Muscle of leg (tissue), 3 donors: ENCODE measurements at regions not wholly inside any gene's neighbourhood (a gene's known extent, or its start where the extent isn't known, plus 50 kb on each side); places are given as distances from the start of the nearest gene placed in this dataset.

Source experiments
- DNase-seq: peaks from one replicate; pipeline ENCODE4 v3.0.0; 2013
- H3K27ac ChIP-seq: one replicate; pipeline ENCODE4 v1.5.1; 2013; ENCODE audit warnings: mild to moderate bottlenecking, low read length, control low read depth
- H3K27me3 ChIP-seq: one replicate; pipeline ENCODE4 v1.6.1; 2013; ENCODE audit warnings: low read length; ENCODE audit not compliant: control insufficient read depth, insufficient read depth
- H3K36me3 ChIP-seq: one replicate; pipeline ENCODE4 v1.6.1; 2013; ENCODE audit warnings: low read length; ENCODE audit not compliant: control insufficient read depth, insufficient read depth
- H3K4me1 ChIP-seq: one replicate; pipeline ENCODE4 v1.6.1; 2013; ENCODE audit warnings: low read length; ENCODE audit not compliant: control insufficient read depth, insufficient read depth
- H3K4me3 ChIP-seq: one replicate; pipeline ENCODE4 v1.5.1; 2013; ENCODE audit warnings: low read length, control low read depth
- H3K9me3 ChIP-seq: replicated peaks from 2 replicates; pipeline ENCODE4 v1.6.1; 2013; ENCODE audit warnings: low read depth, low read length; ENCODE audit not compliant: control insufficient read depth
- WGBS: methylation state at CpG from one replicate; pipeline ENCODE4 v1.1.5; 2013; ENCODE audit warnings: missing lambda C conversion rate; ENCODE audit not compliant: insufficient coverage; 5-methylcytosine and 5-hydroxymethylcytosine counted together

DNA sequence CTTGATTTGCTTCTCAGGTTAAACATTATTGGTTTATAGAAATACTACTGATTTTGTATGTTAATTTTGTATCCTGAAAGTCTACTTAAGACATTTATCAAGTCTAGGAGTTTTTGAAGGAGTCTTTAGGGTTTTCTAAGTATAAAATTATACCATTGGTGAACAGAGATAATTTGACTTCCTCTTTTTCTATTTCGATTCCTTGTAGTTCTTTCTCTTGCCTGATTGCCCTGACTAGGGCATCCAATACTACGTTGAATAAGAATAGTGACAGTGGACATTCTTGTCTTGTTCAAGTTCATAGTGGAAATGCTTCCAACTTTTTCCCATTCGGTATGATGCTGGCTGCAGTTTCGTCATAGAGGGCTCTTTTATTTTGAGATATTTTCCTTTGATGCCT lies 807.5 kb upstream of the SLC10A2 start:
- 100% methylated on average over 2 of the region's 4 CpGs for WGBS
- Histone ChIP-seq H3K27ac (no peak overlapping the region), H3K36me3 (no peaks in the 10 kb centered on the region), H3K9me3 (no peaks in the 10 kb centered on the region), H3K4me1 (no peaks in the 10 kb centered on the region), H3K4me3 (no peak overlapping the region), H3K27me3 (no peaks in the 10 kb centered on the region)
- DNase-seq: no peak

DNA sequence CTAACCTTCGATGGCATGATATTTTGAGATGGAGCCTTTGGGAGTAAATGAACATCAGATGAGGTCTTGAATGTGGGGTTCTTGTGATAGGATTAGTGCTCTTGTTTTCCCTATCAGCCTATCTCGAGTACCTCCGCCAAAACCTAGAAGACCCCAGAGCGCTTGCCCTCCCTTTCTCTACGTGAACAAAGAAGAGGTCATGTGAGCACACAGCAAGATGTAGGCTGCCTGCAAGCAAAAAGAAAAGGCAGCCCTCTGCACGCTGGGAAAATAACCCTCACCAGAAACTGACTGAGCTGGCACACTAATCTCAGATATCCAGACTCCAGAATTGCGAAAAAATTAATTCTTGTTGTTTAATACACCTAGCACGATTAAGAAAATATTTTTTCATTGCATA lies 799.8 kb upstream of the SLC10A2 start:
- Histone ChIP-seq H3K9me3 (no peaks in the 10 kb centered on the region), H3K27ac (no peak overlapping the region), H3K27me3 (no peaks in the 10 kb centered on the region), H3K4me1 (no peaks in the 10 kb centered on the region), H3K36me3 (no peaks in the 10 kb centered on the region), H3K4me3 (no peak overlapping the region)
- 98% methylated on average over 4 of the region's 8 CpGs for WGBS
- DNase-seq: no peak

DNA sequence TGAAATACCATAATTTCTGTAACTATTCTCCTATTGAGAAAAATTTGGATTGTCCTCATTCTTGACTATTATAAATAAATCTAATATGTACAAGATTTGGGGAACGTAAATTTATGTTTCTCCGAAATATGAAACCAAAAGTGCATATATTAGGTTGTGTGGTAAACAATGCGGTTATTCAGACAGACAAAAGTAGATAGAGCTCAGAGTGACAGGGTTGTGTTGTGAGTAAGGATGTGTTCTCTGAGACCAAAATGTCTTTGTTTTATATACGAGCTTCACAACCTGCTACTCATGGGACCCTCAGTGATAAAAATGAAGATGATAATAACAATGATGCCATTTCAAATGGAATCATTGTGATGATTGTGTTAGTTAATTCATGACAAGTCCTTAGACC lies 796.3 kb upstream of the SLC10A2 start:
- Histone ChIP-seq H3K36me3 (no peaks in the 10 kb centered on the region), H3K9me3 (no peaks in the 10 kb centered on the region), H3K27ac (no peak overlapping the region), H3K4me1 (no peaks in the 10 kb centered on the region), H3K27me3 (no peaks in the 10 kb centered on the region), H3K4me3 (no peak overlapping the region)
- 96% methylated on average over 3 of the region's 4 CpGs for WGBS
- no peak for DNase-seq

DNA sequence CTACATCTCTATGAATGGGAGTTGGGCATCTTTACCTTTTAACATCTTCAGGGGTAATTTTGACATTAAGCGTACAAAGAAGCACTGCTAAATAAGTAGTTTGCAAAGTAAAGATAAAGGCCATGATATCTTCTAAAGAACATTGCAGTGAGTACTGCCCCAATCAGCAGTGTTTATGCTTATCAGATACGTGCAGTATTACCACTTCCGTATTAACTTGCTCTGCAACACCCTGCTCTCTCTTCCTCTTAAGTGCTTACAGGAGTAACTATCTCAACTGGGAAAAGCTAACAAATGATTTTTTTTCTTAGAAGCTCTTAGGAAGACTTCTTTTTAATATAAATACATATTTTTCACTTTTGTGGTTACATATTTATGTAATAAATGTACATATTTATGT lies 793.7 kb upstream of the SLC10A2 start:
- DNase-seq: no peak
- 100% methylated on average over 1 of the region's 3 CpGs for WGBS
- H3K36me3 ChIP-seq: no peaks in the 10 kb centered on the region
- H3K9me3 ChIP-seq: no peaks in the 10 kb centered on the region
- no peak overlapping the region for H3K4me3 ChIP-seq
- H3K27ac ChIP-seq: no peak overlapping the region
- no peaks in the 10 kb centered on the region for H3K4me1 ChIP-seq
- no peaks in the 10 kb centered on the region for H3K27me3 ChIP-seq

DNA sequence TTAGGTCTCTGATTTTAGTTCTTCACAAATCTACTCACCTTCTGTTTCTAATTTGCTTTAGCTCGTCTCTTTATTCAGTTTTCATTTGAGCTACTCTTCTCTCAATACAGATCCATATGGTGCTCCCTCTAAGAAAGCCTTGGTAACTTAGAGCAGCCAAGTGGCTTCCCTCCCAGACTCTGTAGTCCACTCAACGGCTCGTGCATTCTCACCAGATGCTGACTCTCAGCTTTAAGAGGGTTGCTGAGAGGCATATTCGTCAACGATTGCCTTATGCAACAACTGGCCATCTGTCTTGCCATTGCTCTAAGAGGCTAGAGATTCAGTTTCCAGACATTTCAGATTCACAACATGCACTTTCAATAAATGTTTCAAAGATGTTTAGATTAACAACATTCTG lies 785.8 kb upstream of the SLC10A2 start:
- peak; percentile 3 for DNase-seq
- Histone ChIP-seq H3K27ac (no peak overlapping the region), H3K36me3 (no peaks in the 10 kb centered on the region), H3K27me3 (no peaks in the 10 kb centered on the region), H3K4me1 (no peaks in the 10 kb centered on the region), H3K9me3 (no peaks in the 10 kb centered on the region), H3K4me3 (no peak overlapping the region)
- 45% methylated on average over 5 of the region's 5 CpGs for WGBS

DNA sequence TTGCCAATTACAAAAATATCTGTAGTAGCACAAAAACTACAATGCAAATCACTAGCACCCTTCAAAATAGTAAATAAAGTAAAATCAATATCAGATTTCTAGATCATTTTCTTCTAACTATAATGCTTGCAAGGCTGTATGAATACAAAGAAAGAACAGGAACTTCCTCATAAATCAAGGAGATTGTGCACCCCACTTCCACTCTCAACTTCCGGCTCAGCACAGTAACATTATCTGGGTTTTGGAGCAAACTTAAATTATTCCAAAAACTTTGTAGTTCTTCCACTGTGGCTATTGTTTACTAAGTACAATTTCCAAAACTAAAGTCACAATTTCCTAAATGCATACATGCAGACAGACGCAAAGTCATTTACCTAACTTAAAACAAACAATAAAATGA lies 778.3 kb upstream of the SLC10A2 start:
- H3K36me3 ChIP-seq: no peaks in the 10 kb centered on the region
- H3K9me3 ChIP-seq: no peaks in the 10 kb centered on the region
- no peak overlapping the region for H3K27ac ChIP-seq
- H3K27me3 ChIP-seq: no peaks in the 10 kb centered on the region
- no peaks in the 10 kb centered on the region for H3K4me1 ChIP-seq
- no CpG with 5 or more reads among the region's 2 CpGs for WGBS
- DNase-seq: no peak
- H3K4me3 ChIP-seq: no peak overlapping the region

DNA sequence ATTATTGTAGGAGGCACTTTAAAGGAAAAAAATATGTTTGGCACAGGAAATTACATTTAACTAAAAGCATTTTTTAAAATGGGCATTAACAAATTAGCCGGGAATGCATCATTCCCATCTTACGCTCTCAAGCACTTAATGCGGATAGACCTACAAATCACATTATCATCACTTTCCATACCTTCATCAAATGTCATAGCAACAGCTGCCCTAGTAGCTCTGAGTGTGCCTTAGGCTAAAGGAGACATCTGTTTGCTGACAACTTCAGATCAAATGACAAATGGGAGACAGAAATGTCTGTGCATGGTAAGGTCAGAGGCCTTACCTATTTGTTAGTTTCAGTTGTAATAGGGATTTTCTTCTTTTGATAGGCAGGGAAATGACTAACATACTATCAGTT lies 773.2 kb upstream of the SLC10A2 start:
- Histone ChIP-seq H3K36me3 (no peaks in the 10 kb centered on the region), H3K4me1 (no peaks in the 10 kb centered on the region), H3K9me3 (no peaks in the 10 kb centered on the region), H3K4me3 (no peak overlapping the region), H3K27ac (no peak overlapping the region), H3K27me3 (no peaks in the 10 kb centered on the region)
- no peak for DNase-seq
- WGBS: 73% methylated on average over 3 of the region's 3 CpGs

DNA sequence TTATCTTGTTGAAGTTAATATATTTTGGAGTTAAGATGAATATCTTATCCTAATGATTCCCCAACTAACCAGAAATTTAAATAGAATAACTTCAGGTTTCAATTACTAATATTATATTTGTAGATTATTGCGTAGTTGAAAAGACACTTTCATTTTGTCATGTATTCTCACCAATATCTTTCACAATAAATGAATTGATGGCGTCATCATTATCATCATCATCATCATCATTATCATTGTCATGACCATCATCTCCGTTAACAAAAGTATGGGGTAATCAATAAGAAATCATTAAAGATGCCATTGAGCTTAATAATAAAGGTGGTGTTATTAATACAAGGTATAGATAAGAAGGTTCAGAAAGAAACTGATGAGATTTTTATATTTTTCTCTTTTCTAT lies 768.8 kb upstream of the SLC10A2 start:
- no peaks in the 10 kb centered on the region for H3K4me1 ChIP-seq
- no peaks in the 10 kb centered on the region for H3K27me3 ChIP-seq
- no peaks in the 10 kb centered on the region for H3K36me3 ChIP-seq
- H3K9me3 ChIP-seq: peaks cover 3% of the 10 kb centered on the region
- H3K4me3 ChIP-seq: no peak overlapping the region
- no CpG with 5 or more reads among the region's 3 CpGs for WGBS
- no peak overlapping the region for H3K27ac ChIP-seq
- DNase-seq: no peak

DNA sequence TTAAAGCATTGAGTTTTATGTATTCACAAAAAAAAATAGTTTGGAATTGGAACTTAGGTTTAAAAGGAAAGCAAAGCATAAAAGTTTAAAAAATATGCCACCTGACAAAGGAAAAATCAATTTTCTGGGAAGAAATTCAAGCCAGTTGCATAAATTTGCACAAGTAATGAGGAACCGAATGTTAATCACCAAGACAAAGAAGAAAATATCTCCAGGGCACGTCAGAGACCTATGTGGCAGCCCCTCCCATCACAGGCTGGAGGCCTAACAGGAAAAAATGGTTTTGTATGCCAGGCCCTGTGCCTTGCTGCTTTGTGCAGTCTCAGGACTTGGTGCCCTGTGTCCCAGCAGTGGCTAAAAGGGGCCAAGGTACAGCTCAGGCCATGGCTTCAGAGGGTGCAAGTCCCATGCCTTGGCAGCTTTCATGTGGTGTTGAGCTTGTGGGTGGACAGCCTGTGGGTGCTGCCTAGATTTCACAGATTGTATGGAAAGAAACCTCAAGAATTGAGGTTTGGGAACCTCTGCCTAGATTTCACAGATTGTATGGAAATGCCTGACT lies 767.2 kb upstream of the SLC10A2 start:
- H3K27ac ChIP-seq: no peak overlapping the region
- H3K9me3 ChIP-seq: peaks cover 5% of the 10 kb centered on the region
- no CpG with 5 or more reads among the region's 2 CpGs for WGBS
- DNase-seq: no peak
- H3K4me3 ChIP-seq: no peak overlapping the region
- H3K36me3 ChIP-seq: no peaks in the 10 kb centered on the region
- no peaks in the 10 kb centered on the region for H3K27me3 ChIP-seq
- no peaks in the 10 kb centered on the region for H3K4me1 ChIP-seq

DNA sequence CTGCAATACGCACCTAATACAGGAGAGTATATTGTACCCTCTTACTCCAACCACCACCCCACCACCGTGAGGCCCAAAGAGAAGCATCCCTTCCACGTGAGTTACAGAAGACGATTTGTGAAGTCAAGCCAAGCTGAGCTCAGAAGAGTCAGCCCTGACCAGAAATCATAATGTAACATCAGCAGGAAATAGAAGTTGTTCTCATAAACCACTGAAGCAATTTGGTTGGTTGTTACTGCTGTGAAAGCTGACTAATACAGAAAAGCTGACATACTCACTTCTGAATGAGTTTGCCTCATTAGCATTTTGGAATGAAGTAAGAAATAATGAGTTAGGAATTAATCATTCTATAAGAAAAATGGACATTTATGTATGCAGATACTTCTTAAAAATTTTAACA lies 749.4 kb upstream of the SLC10A2 start:
- no peaks in the 10 kb centered on the region for H3K9me3 ChIP-seq
- no peak overlapping the region for H3K4me3 ChIP-seq
- no peak overlapping the region for H3K27ac ChIP-seq
- no peaks in the 10 kb centered on the region for H3K27me3 ChIP-seq
- no peaks in the 10 kb centered on the region for H3K36me3 ChIP-seq
- H3K4me1 ChIP-seq: no peaks in the 10 kb centered on the region
- no peak for DNase-seq
- WGBS: 100% methylated on average over 1 of the region's 4 CpGs

DNA sequence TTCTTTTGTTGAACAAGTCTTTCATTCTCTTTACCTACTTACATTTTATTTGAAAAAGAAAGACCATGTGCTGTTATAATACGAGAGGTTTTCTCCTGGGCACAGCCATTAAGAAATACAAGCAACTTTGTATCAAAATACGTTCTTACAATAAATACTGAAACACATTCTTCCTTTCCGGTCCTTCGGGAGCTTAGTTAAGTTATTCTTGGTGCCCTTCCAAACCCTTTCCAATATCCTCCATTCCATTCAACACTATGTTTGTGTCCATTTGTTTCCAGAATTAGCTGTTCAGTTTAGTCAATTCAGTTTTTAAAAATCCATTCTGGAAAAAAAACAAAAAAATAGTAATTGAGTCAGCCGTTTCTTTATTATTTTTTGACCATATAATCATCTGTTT lies 746.8 kb upstream of the SLC10A2 start:
- Histone ChIP-seq H3K4me1 (no peaks in the 10 kb centered on the region), H3K9me3 (no peaks in the 10 kb centered on the region), H3K4me3 (no peak overlapping the region), H3K27ac (no peak overlapping the region), H3K36me3 (no peaks in the 10 kb centered on the region), H3K27me3 (no peaks in the 10 kb centered on the region)
- WGBS: no CpG with 5 or more reads among the region's 5 CpGs
- peak; percentile 77 for DNase-seq
